Panc1 (cell line): ENCODE measurements at regions not wholly inside any gene's neighbourhood (a gene's known extent, or its start where the extent isn't known, plus 50 kb on each side); places are given as distances from the start of the nearest gene placed in this dataset.

Experiments used
- ATAC-seq: fragments of 200-7000 bp; cut with Tn5 transposase; 2 replicates; pipeline ENCODE4 v1.9.1; 2020; ENCODE audit warnings: mild to moderate bottlenecking, moderate library complexity
- BruUV-seq: library from RNA; stranded (reverse); fragments of 400-500 nt; replicated peaks from 2 replicates; lab custom pipeline; 2021; lab: Mats Ljungman, UMichigan
- CTCF ChIA-PET: fragments of 300-600 bp; sonication (Branson Sonifier 250); formaldehyde crosslinking; loops from one replicate; lab custom pipeline; 2022; ENCODE audit warnings: antibody characterized with exemption; lab: Charles Lee
- POLR2A ChIA-PET: fragments of 300-600 bp; sonication (Branson Sonifier 250); formaldehyde crosslinking; loops from one replicate; lab custom pipeline; 2022; ENCODE audit warnings: antibody characterized with exemption; lab: Charles Lee
- DNase-seq: peaks from one replicate; pipeline ENCODE4 v3.0.0-alpha.2; 2010; ENCODE audit warnings: low read depth, low spot score
- H3K27ac ChIP-seq: 2 replicates; pipeline ENCODE4 v1.5.1; 2011; ENCODE audit warnings: mild to moderate bottlenecking, low read length, inconsistent platforms
- H3K27me3 ChIP-seq: fragments of 200-500 bp; sonication (Bioruptor generic); 2 replicates; pipeline ENCODE4 v1.6.0; 2014; ENCODE audit warnings: low read length, inconsistent platforms; ENCODE audit not compliant: control insufficient read depth, insufficient read depth
- H3K36me3 ChIP-seq: fragments of 200-500 bp; sonication (Bioruptor generic); 2 replicates; pipeline ENCODE4 v1.5.1; 2014; ENCODE audit warnings: inconsistent platforms, mild to moderate bottlenecking, low read length, moderate library complexity; ENCODE audit not compliant: control insufficient read depth, insufficient read depth
- H3K4me1 ChIP-seq: 2 replicates; pipeline ENCODE4 v1.5.1; 2011; ENCODE audit warnings: inconsistent platforms, mild to moderate bottlenecking, low read length, moderate library complexity; ENCODE audit not compliant: control insufficient read depth, insufficient read depth
- H3K4me3 ChIP-seq, 2 experiments: 2 replicates each; pipeline ENCODE4 v1.5.1; 2011 to 2012; ENCODE audit warnings: low read depth in 2 of 2, low read length in 2 of 2, mild to moderate bottlenecking in 2 of 2, inconsistent platforms in 1 of 2, moderate library complexity in 1 of 2
- H3K9me3 ChIP-seq: fragments of 200-500 bp; sonication (Bioruptor generic); 2 replicates; pipeline ENCODE4 v1.5.1; 2014; ENCODE audit warnings: low read depth, mild to moderate bottlenecking, inconsistent platforms, low read length, moderate library complexity; ENCODE audit not compliant: control insufficient read depth, insufficient read depth
- CTCF ChIP-seq: fragments of 450-650 bp; IDR thresholded peaks from 2 replicates; pipeline ENCODE4 v1.5.1; 2017; ENCODE audit warnings: mild to moderate bottlenecking
- POLR2AphosphoS5 ChIP-seq: IDR thresholded peaks from 2 replicates; pipeline ENCODE4 v1.6.1; 2012; ENCODE audit warnings: mild to moderate bottlenecking, low read depth, low read length, moderate library complexity
- SIN3A ChIP-seq: IDR thresholded peaks from 2 replicates; pipeline ENCODE4 v1.6.1; 2012; ENCODE audit warnings: low read depth, mild to moderate bottlenecking, low read length, moderate library complexity, borderline replicate concordance; ENCODE audit not compliant: insufficient read depth
- TCF7L2 ChIP-seq: IDR thresholded peaks from 2 replicates; pipeline ENCODE4 v1.6.1; 2011; ENCODE audit warnings: mild to moderate bottlenecking, low read depth, low read length, inconsistent platforms
- in situ Hi-C: cut with HindIII; loops from 2 replicates; pipeline ENCODE4 v1.10.0; 2016; ENCODE audit warnings: low sequenced_read_pairs, low pct_unique_long_range_greater_than_20kb
- intact Hi-C: fragments of 100-400 bp; cut with micrococcal nuclease; formaldehyde crosslinking; loops from one replicate; pipeline ENCODE4 v1.10.0; 2022; ENCODE audit not compliant: unreplicated experiment
- TF ChIP-seq, protein P1 (sequence below), 2 experiments: IDR thresholded peaks; 2 replicates each; pipeline ENCODE4 v1.6.1; 2011 to 2012; ENCODE audit warnings: low read depth in 2 of 2, control low read depth in 1 of 2, low read length in 1 of 2, mild to moderate bottlenecking in 1 of 2, moderate library complexity in 1 of 2; ENCODE audit not compliant: insufficient read depth in 1 of 2

DNA sequence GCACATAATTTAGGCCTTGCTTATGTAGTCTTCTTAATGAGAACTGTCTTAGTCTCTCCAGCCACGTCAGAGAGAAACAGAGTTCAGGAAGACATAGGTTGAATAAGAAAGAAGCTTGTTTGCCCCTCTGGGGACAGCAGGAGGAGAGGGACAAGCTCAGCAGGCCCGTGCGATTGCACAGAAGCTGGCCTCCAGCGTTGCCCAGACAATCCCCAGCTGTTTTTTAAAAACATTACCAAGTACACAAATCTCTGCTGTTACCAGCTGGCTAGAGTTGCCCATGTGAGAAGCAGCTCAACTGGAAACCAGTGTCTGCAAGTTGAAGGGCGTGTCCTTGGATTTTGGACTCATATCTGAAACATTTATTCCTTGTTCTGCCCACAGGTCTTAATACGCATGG is 232.6 kb downstream of the EFCAB11 start:
- intact Hi-C loops (no loop called here), in situ Hi-C loops (no loop called here)
- H3K4me3 ChIP-seq: no peak overlapping the region

GRCh38 chr14:89720741-89721729 is 233.5 kb downstream of the EFCAB11 start:
- in situ Hi-C loops: no loop called here
- Histone ChIP-seq H3K4me1 (no peaks in the 10 kb centered on the region), H3K27ac (no peak overlapping the region), H3K36me3 (no peaks in the 10 kb centered on the region), H3K9me3 (no peaks in the 10 kb centered on the region), H3K4me3 (no peak overlapping the region), H3K27me3 (no peaks in the 10 kb centered on the region)
- CTCF ChIA-PET: no interaction called here
- POLR2A ChIA-PET: no interaction called here
- DNase-seq (no peak), ATAC-seq (no peak)
- no TSS peak for BruUV-seq
- intact Hi-C loops: no loop called here
- TF ChIP-seq POLR2AphosphoS5 (no peak), SIN3A (no peak), TCF7L2 (no peak), CTCF (no peak)
- TF ChIP-seq, protein P1, sequence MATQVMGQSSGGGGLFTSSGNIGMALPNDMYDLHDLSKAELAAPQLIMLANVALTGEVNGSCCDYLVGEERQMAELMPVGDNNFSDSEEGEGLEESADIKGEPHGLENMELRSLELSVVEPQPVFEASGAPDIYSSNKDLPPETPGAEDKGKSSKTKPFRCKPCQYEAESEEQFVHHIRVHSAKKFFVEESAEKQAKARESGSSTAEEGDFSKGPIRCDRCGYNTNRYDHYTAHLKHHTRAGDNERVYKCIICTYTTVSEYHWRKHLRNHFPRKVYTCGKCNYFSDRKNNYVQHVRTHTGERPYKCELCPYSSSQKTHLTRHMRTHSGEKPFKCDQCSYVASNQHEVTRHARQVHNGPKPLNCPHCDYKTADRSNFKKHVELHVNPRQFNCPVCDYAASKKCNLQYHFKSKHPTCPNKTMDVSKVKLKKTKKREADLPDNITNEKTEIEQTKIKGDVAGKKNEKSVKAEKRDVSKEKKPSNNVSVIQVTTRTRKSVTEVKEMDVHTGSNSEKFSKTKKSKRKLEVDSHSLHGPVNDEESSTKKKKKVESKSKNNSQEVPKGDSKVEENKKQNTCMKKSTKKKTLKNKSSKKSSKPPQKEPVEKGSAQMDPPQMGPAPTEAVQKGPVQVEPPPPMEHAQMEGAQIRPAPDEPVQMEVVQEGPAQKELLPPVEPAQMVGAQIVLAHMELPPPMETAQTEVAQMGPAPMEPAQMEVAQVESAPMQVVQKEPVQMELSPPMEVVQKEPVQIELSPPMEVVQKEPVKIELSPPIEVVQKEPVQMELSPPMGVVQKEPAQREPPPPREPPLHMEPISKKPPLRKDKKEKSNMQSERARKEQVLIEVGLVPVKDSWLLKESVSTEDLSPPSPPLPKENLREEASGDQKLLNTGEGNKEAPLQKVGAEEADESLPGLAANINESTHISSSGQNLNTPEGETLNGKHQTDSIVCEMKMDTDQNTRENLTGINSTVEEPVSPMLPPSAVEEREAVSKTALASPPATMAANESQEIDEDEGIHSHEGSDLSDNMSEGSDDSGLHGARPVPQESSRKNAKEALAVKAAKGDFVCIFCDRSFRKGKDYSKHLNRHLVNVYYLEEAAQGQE (IDR thresholded peaks at IDR 0.05; ENCODE audit: insufficient read depth in 1 of 2, low read depth in 2 of 2, low read length in 1 of 2): no peak

More for the DNA sequence above, 232.6 kb downstream of the EFCAB11 start:
- POLR2A ChIA-PET: no interaction called here
- no TSS peak for BruUV-seq
- TF ChIP-seq CTCF: no peak
- TF ChIP-seq SIN3A: no peak
- TF ChIP-seq, protein P1 (IDR thresholded peaks at IDR 0.05; ENCODE audit: insufficient read depth in 1 of 2, low read depth in 2 of 2, low read length in 1 of 2): no peak
- TF ChIP-seq POLR2AphosphoS5: no peak
- no peak for TF ChIP-seq TCF7L2
- Histone ChIP-seq H3K4me1 (no peaks in the 10 kb centered on the region), H3K27me3 (no peaks in the 10 kb centered on the region), H3K9me3 (no peaks in the 10 kb centered on the region), H3K36me3 (no peaks in the 10 kb centered on the region), H3K27ac (no peak overlapping the region)
- CTCF ChIA-PET: no interaction called here
- DNase-seq: no peak
- ATAC-seq: no peak
